AG04450 (cell line): ENCODE measurements at regions not wholly inside any gene's neighbourhood (a gene's known extent, or its start where the extent isn't known, plus 50 kb on each side); places are given as distances from the start of the nearest gene placed in this dataset.
"Not testable (repeated sequence)": the region's sequence is repeated elsewhere in the genome, so short reads cannot be mapped to it uniquely, and the experiment has no call there.

Experiments used
- CTCF ChIA-PET: fragments of 300-600, 350-600 bp; formaldehyde crosslinking; extraction: SDS; loops from one replicate; lab custom pipeline; 2022; ENCODE audit warnings: antibody characterized with exemption, inconsistent platforms; lab: Charles Lee
- POLR2A ChIA-PET: fragments of 350-600 bp; formaldehyde crosslinking; extraction: SDS; loops from one replicate; lab custom pipeline; 2021; ENCODE audit warnings: antibody characterized with exemption, inconsistent platforms; lab: Yijun Ruan, JAX
- DNase-seq: peaks from one replicate; pipeline ENCODE4 v3.0.0-alpha.2; 2011; ENCODE audit warnings: low read depth, low spot score
- H3K27ac ChIP-seq: one replicate; pipeline ENCODE4 v1.5.1; 2012; ENCODE audit warnings: low read depth, low read length, control low read depth
- H3K27me3 ChIP-seq: one replicate; pipeline ENCODE4 v1.6.0; 2012; ENCODE audit warnings: low read length; ENCODE audit not compliant: control insufficient read depth, insufficient read depth
- H3K4me3 ChIP-seq: 2 replicates; pipeline ENCODE4 v1.5.1; 2011; ENCODE audit warnings: mild to moderate bottlenecking, low read depth, low read length, control low read depth
- H3K9me3 ChIP-seq: 2 replicates; pipeline ENCODE4 v1.5.1; 2012; ENCODE audit warnings: low read length; ENCODE audit not compliant: control insufficient read depth, insufficient read depth
- TF ChIP-seq, protein P1 (sequence below): IDR thresholded peaks from 2 replicates; pipeline ENCODE4 v1.5.1; 2011; ENCODE audit warnings: low read depth, low read length, control low read depth, inconsistent platforms

DNA sequence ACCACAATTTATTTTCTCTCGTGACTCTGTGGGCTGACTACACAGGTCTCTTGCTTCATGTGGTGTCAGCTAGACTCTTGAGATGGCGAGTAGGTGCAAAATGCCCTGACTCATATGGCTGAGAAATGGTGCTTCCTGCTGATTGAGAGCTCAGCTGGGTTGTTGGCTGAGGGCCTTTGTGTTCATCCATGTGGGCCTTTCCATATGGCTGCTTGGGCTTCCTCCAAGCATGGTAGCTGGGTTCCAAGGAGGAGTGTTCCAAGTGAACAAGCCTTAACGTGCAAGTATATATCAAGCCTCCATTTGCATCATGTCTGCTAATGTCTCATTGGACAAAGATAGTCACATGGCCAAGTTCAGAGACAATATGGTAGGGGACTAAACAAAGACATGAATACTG is 164.0 kb downstream of the PDCD6IP start:
- H3K27me3 ChIP-seq: no peaks in the 10 kb centered on the region
- DNase-seq: no peak
- H3K9me3 ChIP-seq: no peaks in the 10 kb centered on the region
- no peak overlapping the region for H3K4me3 ChIP-seq
- TF ChIP-seq, protein P1, sequence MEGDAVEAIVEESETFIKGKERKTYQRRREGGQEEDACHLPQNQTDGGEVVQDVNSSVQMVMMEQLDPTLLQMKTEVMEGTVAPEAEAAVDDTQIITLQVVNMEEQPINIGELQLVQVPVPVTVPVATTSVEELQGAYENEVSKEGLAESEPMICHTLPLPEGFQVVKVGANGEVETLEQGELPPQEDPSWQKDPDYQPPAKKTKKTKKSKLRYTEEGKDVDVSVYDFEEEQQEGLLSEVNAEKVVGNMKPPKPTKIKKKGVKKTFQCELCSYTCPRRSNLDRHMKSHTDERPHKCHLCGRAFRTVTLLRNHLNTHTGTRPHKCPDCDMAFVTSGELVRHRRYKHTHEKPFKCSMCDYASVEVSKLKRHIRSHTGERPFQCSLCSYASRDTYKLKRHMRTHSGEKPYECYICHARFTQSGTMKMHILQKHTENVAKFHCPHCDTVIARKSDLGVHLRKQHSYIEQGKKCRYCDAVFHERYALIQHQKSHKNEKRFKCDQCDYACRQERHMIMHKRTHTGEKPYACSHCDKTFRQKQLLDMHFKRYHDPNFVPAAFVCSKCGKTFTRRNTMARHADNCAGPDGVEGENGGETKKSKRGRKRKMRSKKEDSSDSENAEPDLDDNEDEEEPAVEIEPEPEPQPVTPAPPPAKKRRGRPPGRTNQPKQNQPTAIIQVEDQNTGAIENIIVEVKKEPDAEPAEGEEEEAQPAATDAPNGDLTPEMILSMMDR: no peak
- H3K27ac ChIP-seq: no peak overlapping the region
- CTCF ChIA-PET: no interaction called here
- POLR2A ChIA-PET: no interaction called here

DNA sequence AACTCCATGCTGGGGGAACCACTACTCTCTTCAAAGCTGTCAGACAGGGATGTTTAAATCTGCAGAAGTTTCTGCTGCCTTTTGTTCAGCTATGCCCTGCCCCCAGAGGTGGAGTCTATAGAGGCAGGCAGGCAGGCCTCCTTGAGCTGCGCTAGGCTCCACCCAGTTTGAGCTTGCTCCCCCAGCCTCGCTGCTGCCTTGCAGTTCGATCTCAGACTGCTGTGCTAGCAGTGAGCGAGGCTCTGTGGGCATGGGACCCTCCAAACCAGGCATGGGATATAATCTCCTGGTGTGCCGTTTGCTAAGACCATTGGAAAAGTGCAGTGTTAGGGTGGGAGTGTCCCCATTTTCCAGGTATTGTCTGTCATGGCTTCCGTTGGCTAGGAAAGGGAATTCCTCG is 171.8 kb downstream of the PDCD6IP start:
- not testable (repeated sequence) for H3K9me3 ChIP-seq, H3K4me3 ChIP-seq, DNase-seq, H3K27ac ChIP-seq, H3K27me3 ChIP-seq
- POLR2A ChIA-PET: interaction anchor here (0.6 kb wide), 1 partner anchor 11 kb away, joined by 3 read pairs; no protein-coding TSS in a partner anchor
- CTCF ChIA-PET: interaction anchor here (1.6 kb wide), 1 partner anchor 10 kb away, joined by 4 read pairs; no protein-coding TSS in a partner anchor

DNA sequence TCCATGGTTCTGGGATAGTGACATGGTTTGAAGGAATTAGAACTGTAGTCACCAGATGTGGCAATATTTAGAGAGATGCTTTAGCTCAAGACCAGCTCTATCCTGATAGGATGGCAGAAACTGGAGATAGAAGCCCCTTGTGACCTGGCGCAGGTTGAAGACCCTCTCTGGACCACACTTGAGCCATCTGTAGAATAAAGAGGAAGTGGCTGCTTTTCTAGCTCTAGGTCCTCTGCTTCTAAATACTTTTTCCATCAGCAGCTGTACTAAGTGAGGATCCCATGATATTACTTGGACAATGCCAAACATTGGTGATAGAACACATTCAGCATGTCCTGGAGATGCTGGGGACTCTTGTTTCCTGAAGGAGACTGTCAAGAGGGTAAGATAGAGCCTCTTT is 172.6 kb downstream of the PDCD6IP start:
- H3K27ac ChIP-seq: no peak overlapping the region
- H3K9me3 ChIP-seq: no peaks in the 10 kb centered on the region
- H3K4me3 ChIP-seq: no peak overlapping the region
- ChIA-PET CTCF (interaction anchor here (1.6 kb wide), 1 partner anchor 9 kb away, joined by 4 read pairs; no protein-coding TSS in a partner anchor), POLR2A (no interaction called here)
- TF ChIP-seq, protein P1: no peak
- no peak for DNase-seq
- H3K27me3 ChIP-seq: no peaks in the 10 kb centered on the region

DNA sequence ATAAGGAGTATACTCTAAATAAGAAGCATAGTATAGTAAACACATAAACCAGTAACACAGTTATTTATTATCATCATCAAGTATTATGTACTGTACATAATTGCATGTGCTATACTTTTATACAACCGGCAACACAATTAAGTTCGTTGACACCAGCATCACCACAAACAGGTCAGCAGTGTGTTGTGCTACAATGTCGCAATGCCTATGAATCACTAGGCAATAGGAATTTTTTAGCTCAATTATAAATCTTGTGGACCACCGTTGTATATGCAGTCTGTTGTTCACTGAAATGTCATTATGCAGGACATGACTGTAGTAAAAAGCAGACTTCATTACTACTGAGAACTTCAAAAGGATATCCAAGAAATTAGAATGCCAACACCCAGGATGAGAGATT is 177.0 kb downstream of the PDCD6IP start:
- H3K27ac ChIP-seq: no peak overlapping the region
- TF ChIP-seq, protein P1: no peak
- ChIA-PET CTCF (interaction anchor here (0.9 to 1.1 kb wide), 2 partner anchors 31 to 285 kb away, joined by 3 read pairs; no protein-coding TSS in a partner anchor), POLR2A (no interaction called here)
- H3K4me3 ChIP-seq: no peak overlapping the region
- H3K9me3 ChIP-seq: no peaks in the 10 kb centered on the region
- no peak for DNase-seq
- H3K27me3 ChIP-seq: no peaks in the 10 kb centered on the region

DNA sequence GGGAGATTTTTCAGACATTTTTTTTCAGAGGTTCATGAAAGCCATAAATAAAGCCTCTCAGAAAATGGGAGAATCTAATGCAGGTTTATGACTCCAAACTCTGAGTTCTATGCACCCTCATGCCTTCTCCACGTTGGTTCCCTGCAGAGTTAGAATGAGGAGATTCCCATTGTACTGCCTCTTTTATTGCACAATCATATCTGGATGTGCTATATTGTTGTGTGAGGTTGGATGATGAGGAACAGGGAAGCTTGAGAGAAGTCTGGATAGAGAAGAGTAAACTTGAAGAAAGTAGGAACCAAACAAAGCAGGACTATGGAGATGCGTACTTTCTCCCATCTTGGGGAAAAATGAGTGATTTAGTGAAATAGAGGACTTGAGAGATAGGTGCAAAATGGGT is 178.8 kb downstream of the PDCD6IP start:
- no peaks in the 10 kb centered on the region for H3K27me3 ChIP-seq
- H3K4me3 ChIP-seq: no peak overlapping the region
- ChIA-PET POLR2A (no interaction called here), CTCF (interaction anchor here (1.7 kb wide), 1 partner anchor 38 kb away, joined by 5 read pairs; no protein-coding TSS in a partner anchor)
- no peaks in the 10 kb centered on the region for H3K9me3 ChIP-seq
- DNase-seq: no peak
- H3K27ac ChIP-seq: no peak overlapping the region
- TF ChIP-seq, protein P1: no peak
